ENCODE measurements at regions not wholly inside any gene's neighbourhood (a gene's known extent, or its start where the extent isn't known, plus 50 kb on each side); places are given as distances from the start of the nearest gene placed in this dataset.

DNA sequence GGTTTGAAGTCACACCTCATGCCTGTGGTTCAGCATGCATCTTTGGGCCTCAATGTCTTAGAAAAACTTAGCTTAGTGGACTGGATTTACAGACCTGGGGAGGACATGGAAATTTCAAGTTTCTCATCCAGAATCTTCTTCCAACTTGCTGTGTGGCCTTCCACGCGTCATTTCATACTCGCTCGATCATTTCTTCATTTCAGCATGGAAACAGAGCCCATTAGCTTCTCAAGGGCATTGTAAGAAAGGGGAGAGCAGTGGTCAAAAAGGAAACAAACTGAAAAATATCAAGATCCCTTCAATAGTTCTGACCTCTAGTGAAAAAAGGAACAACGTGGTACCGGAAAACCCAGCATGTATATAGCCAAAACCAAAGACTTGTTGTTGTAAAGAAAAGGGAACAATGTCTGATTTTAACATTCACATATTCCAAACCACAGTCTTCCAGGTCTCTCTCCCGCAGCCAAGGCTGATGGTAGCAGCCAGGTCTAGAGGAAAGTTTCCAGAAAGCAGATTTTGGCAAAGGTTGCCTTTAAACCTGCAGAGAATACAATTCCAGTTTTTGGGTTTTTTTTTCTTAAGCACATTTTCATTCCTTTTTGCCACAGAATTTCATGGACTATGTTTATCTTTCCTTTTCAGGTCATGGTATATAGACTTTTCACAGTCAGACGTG, 97.0 kb upstream of the CDC42BPA start:
- Histone ChIP-seq H3K36me3 (ENCODE audit: control insufficient read depth, insufficient read depth, low read length) (no peaks in the 10 kb centered on the region), H4K20me1 (replicated peaks; ENCODE audit: control insufficient read depth, insufficient read depth, low read length) (no peaks in the 10 kb centered on the region), H3K9me1 (ENCODE audit: control insufficient read depth, insufficient read depth, low read length) (no peaks in the 10 kb centered on the region), H3K4me3 (no peak overlapping the region), H3K79me2 (ENCODE audit: control insufficient read depth, insufficient read depth, low read length) (no peaks in the 10 kb centered on the region), H2AFZ (ENCODE audit: low read depth, low read length) (peak overlapping the region; percentile 58), H3K4me2 (ENCODE audit: insufficient read depth, low read length) (no peak overlapping the region), H3K27ac (ENCODE audit: extremely low read depth, low read depth, low read length) (no peak overlapping the region), H3K9me3 (replicated peaks; ENCODE audit: control insufficient read depth, insufficient read depth, low read depth, low read length) (no peaks in the 10 kb centered on the region), H3K4me1 (replicated peaks in 1 of 2; ENCODE audit: control insufficient read depth in 2 of 2, insufficient read depth in 2 of 2, low read length in 2 of 2) (peaks cover 0 to 2% of the 10 kb centered on the region in 2 experiments; a peak in 4 of 5 replicates), H3K9ac (ENCODE audit: insufficient read depth in 1 of 2, low read depth in 2 of 2, low read length in 2 of 2) (no peak overlapping the region), H3K27me3 (ENCODE audit: control insufficient read depth in 2 of 2, insufficient read depth in 2 of 2, low read length in 2 of 2) (no peaks in the 10 kb centered on the region)
- ChIA-PET POLR2A (no interaction called here), CTCF (ENCODE audit: low intra/inter-chr PET ratio) (no interaction called here)
- TF ChIP-seq SMARCE1 (IDR thresholded peaks at IDR 0.05): no peak
- no peak for TF ChIP-seq ZNF324 (CRISPR knock-in tag; IDR thresholded peaks at IDR 0.05)
- TF ChIP-seq NFXL1 (CRISPR knock-in tag; IDR thresholded peaks at IDR 0.05): no peak
- no peak for TF ChIP-seq MED1 (CRISPR knock-in tag; IDR thresholded peaks at IDR 0.05; ENCODE audit: borderline replicate concordance)
- TF ChIP-seq, protein P1, sequence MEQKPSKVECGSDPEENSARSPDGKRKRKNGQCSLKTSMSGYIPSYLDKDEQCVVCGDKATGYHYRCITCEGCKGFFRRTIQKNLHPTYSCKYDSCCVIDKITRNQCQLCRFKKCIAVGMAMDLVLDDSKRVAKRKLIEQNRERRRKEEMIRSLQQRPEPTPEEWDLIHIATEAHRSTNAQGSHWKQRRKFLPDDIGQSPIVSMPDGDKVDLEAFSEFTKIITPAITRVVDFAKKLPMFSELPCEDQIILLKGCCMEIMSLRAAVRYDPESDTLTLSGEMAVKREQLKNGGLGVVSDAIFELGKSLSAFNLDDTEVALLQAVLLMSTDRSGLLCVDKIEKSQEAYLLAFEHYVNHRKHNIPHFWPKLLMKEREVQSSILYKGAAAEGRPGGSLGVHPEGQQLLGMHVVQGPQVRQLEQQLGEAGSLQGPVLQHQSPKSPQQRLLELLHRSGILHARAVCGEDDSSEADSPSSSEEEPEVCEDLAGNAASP (IDR thresholded peaks at IDR 0.05): no peak
- TF ChIP-seq, protein P2, sequence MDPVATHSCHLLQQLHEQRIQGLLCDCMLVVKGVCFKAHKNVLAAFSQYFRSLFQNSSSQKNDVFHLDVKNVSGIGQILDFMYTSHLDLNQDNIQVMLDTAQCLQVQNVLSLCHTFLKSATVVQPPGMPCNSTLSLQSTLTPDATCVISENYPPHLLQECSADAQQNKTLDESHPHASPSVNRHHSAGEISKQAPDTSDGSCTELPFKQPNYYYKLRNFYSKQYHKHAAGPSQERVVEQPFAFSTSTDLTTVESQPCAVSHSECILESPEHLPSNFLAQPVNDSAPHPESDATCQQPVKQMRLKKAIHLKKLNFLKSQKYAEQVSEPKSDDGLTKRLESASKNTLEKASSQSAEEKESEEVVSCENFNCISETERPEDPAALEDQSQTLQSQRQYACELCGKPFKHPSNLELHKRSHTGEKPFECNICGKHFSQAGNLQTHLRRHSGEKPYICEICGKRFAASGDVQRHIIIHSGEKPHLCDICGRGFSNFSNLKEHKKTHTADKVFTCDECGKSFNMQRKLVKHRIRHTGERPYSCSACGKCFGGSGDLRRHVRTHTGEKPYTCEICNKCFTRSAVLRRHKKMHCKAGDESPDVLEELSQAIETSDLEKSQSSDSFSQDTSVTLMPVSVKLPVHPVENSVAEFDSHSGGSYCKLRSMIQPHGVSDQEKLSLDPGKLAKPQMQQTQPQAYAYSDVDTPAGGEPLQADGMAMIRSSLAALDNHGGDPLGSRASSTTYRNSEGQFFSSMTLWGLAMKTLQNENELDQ (CRISPR knock-in tag; IDR thresholded peaks at IDR 0.05; ENCODE audit: borderline replicate concordance): no peak
- no peak for TF ChIP-seq MCM2 (IDR thresholded peaks at IDR 0.05; ENCODE audit: low read depth)
- TF ChIP-seq PTRF (tag; IDR thresholded peaks at IDR 0.05): no peak
- no peak for TF ChIP-seq MTA1 (IDR thresholded peaks at IDR 0.05; ENCODE audit: borderline replicate concordance)
- TF ChIP-seq, protein P3, sequence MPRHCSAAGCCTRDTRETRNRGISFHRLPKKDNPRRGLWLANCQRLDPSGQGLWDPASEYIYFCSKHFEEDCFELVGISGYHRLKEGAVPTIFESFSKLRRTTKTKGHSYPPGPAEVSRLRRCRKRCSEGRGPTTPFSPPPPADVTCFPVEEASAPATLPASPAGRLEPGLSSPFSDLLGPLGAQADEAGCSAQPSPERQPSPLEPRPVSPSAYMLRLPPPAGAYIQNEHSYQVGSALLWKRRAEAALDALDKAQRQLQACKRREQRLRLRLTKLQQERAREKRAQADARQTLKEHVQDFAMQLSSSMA (CRISPR knock-in tag; IDR thresholded peaks at IDR 0.05): no peak
- no peak for TF ChIP-seq ZNF12 (CRISPR knock-in tag; IDR thresholded peaks at IDR 0.05)
- no peak for TF ChIP-seq HMG20A (CRISPR knock-in tag; conservative IDR thresholded peaks at IDR 0.05)
- TF ChIP-seq ETS2 (tag; IDR thresholded peaks at IDR 0.05; ENCODE audit: borderline replicate concordance, poor library complexity, severe bottlenecking): no peak
- no peak for TF ChIP-seq ARID2 (IDR thresholded peaks at IDR 0.05)
- TF ChIP-seq, protein P4, sequence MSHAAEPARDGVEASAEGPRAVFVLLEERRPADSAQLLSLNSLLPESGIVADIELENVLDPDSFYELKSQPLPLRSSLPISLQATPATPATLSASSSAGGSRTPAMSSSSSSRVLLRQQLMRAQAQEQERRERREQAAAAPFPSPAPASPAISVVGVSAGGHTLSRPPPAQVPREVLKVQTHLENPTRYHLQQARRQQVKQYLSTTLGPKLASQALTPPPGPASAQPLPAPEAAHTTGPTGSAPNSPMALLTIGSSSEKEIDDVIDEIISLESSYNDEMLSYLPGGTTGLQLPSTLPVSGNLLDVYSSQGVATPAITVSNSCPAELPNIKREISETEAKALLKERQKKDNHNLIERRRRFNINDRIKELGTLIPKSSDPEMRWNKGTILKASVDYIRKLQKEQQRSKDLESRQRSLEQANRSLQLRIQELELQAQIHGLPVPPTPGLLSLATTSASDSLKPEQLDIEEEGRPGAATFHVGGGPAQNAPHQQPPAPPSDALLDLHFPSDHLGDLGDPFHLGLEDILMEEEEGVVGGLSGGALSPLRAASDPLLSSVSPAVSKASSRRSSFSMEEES (CRISPR knock-in tag; IDR thresholded peaks at IDR 0.05): no peak
- in situ Hi-C loops (cut with MboI): no loop called here
- WGBS (ENCODE audit: insufficient coverage, low coverage, missing lambda C conversion rate): 68% methylated on average over 8 of the region's 8 CpGs
- DNase-seq (ENCODE audit: extremely low read depth in 1 of 4, low spot score in 3 of 4) (no peak), ATAC-seq (no peak), FAIRE-seq (no peak)
- no TSS peak for BruUV-seq (replicated peaks)
- intact Hi-C loops (cut with micrococcal nuclease): no loop called here
